Activated B cell treated with CpG ODN at 0.5 μM for 24 hours (primary cell): ENCODE measurements at regions not wholly inside any gene's neighbourhood (a gene's known extent, or its start where the extent isn't known, plus 50 kb on each side); places are given as distances from the start of the nearest gene placed in this dataset.

Experiments used
- ATAC-seq: fragments of 200-7000 bp; cut with Tn5 transposase; one replicate; pipeline ENCODE4 v1.10.0; 2021; ENCODE audit warnings: low read depth, mild to moderate bottlenecking, moderate library complexity
- CTCF ChIA-PET: fragments of 350-600 bp; sonication (Branson Sonifier 250); formaldehyde crosslinking; loops from one replicate; lab custom pipeline; 2021; ENCODE audit warnings: antibody characterized with exemption; lab: Charles Lee
- POLR2A ChIA-PET: fragments of 350-600 bp; sonication (Branson Sonifier 250); formaldehyde crosslinking; loops from one replicate; lab custom pipeline; 2021; ENCODE audit warnings: antibody characterized with exemption; lab: Charles Lee
- DNase-seq: peaks from one replicate; pipeline ENCODE4 v3.0.0; 2022
- H3K27ac Mint-ChIP-seq: one replicate; pipeline ENCODE4 v1.8.0; 2020; ENCODE audit warnings: mixed read lengths
- H3K27me3 Mint-ChIP-seq: one replicate; pipeline ENCODE4 v1.8.0; 2021; ENCODE audit warnings: mixed read lengths
- H3K36me3 Mint-ChIP-seq: one replicate; pipeline ENCODE4 v1.8.0; 2021; ENCODE audit warnings: low read depth, mixed read lengths
- H3K4me1 Mint-ChIP-seq: one replicate; pipeline ENCODE4 v1.8.0; 2021; ENCODE audit warnings: mixed read lengths
- H3K4me3 Mint-ChIP-seq: one replicate; pipeline ENCODE4 v1.8.0; 2020; ENCODE audit warnings: mild to moderate bottlenecking, mixed read lengths
- H3K9me3 Mint-ChIP-seq: one replicate; pipeline ENCODE4 v1.8.0; 2020; ENCODE audit warnings: mixed read lengths
- CTCF ChIP-seq: fragments of 200-600 bp; IDR thresholded peaks from one replicate; pipeline ENCODE4 v1.8.0; 2022; ENCODE audit warnings: antibody characterized with exemption, mild to moderate bottlenecking
- intact Hi-C: fragments of 100-400 bp; cut with micrococcal nuclease; formaldehyde crosslinking; loops from one replicate; pipeline ENCODE4 v1.15.1; 2024

- no peaks in the 10 kb centered on the region for H3K4me1 Mint-ChIP-seq
- POLR2A ChIA-PET, result no interaction called here
- intact Hi-C loops, result no loop called here
- H3K27ac Mint-ChIP-seq, result no peak overlapping the region
- no peaks in the 10 kb centered on the region for H3K9me3 Mint-ChIP-seq
- ATAC-seq, result no peak
- H3K27me3 Mint-ChIP-seq, result no peaks in the 10 kb centered on the region
- no peak for DNase-seq
- CTCF ChIA-PET, result no interaction called here
- TF ChIP-seq CTCF, result no peak
- H3K36me3 Mint-ChIP-seq, result no peaks in the 10 kb centered on the region
- no peak overlapping the region for H3K4me3 Mint-ChIP-seq
Measured at GRCh38 chr4:119733431-119733830, 104.8 kb upstream of the PDE5A start.

DNA sequence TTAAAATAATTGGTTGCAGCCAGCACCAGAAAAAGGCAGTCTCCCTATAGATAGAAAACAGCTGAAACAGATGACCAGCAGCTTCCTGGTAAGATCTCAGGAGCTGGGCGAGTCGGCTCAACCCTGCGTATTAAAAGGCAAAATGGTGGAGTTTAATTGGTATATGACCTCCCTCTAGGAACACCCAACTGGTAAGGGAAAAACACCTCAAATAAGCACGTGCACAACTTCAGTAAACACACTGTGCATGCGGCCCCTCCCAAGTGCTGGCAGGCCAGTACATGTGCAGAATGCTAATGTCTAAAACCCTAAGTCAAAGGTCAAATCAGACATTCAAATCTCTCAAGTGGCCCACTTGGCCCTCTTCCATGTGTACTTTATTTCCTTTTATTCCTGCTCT, 103.2 kb upstream of the PDE5A start:
- Mint-ChIP-seq H3K4me3 (no peak overlapping the region), H3K4me1 (no peaks in the 10 kb centered on the region), H3K27ac (no peak overlapping the region), H3K27me3 (no peaks in the 10 kb centered on the region), H3K9me3 (no peaks in the 10 kb centered on the region), H3K36me3 (no peaks in the 10 kb centered on the region)
- TF ChIP-seq CTCF, result no peak
- intact Hi-C loops, result no loop called here
- POLR2A ChIA-PET, result no interaction called here
- CTCF ChIA-PET, result no interaction called here
- DNase-seq, result no peak
- no peak for ATAC-seq

DNA sequence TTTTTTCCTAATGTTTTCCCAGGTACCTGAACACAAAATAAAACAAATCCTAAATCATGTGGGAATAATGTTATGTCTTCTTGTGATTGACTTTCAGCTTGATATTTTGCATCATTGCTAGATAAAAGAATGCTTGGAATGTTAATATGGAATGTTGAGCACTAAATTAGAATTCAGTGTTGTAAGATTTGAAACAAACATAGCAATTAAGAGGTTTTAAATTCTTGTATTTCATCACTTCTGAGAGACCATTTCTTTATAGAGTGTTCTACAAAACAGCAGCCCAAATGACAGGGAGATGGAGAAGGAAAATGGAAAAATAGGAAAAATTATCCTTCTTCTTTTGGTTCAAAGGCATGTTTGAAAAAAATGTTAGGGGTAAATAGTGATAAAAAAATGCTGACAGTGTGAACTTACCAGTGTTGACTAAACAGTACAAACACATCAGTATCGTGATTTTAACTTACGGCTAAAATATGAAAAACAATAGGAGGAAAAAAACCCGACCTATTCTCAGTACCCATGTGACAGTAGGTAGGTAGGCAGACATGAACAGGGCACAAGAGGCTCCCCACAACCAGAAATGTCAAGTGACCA, 102.6 kb upstream of the PDE5A start:
- H3K36me3 Mint-ChIP-seq, result no peaks in the 10 kb centered on the region
- intact Hi-C loops, result no loop called here
- ChIA-PET POLR2A (interaction anchor here (0.6 kb wide), 1 partner anchor 561 kb away, joined by 3 read pairs; no protein-coding TSS in a partner anchor), CTCF (no interaction called here)
- no peak for DNase-seq
- no peak for TF ChIP-seq CTCF
- ATAC-seq, result no peak
- no peak overlapping the region for H3K27ac Mint-ChIP-seq
- H3K9me3 Mint-ChIP-seq, result no peaks in the 10 kb centered on the region
- no peaks in the 10 kb centered on the region for H3K27me3 Mint-ChIP-seq
- no peak overlapping the region for H3K4me3 Mint-ChIP-seq
- no peaks in the 10 kb centered on the region for H3K4me1 Mint-ChIP-seq

GRCh38 chr4:119730671-119730950, 102.0 kb upstream of the PDE5A start:
- ChIA-PET POLR2A (interaction anchor here (0.6 kb wide), 1 partner anchor 560 kb away, joined by 3 read pairs; no protein-coding TSS in a partner anchor), CTCF (no interaction called here)
- intact Hi-C loops, result no loop called here
- no peaks in the 10 kb centered on the region for H3K4me1 Mint-ChIP-seq
- H3K4me3 Mint-ChIP-seq, result no peak overlapping the region
- no peak for TF ChIP-seq CTCF
- no peaks in the 10 kb centered on the region for H3K27me3 Mint-ChIP-seq
- ATAC-seq, result no peak
- no peak overlapping the region for H3K27ac Mint-ChIP-seq
- H3K36me3 Mint-ChIP-seq, result no peaks in the 10 kb centered on the region
- no peak for DNase-seq
- H3K9me3 Mint-ChIP-seq, result no peaks in the 10 kb centered on the region

- no peaks in the 10 kb centered on the region for H3K36me3 Mint-ChIP-seq
- no peak for TF ChIP-seq CTCF
- H3K4me3 Mint-ChIP-seq, result no peak overlapping the region
- ATAC-seq, result no peak
- H3K27me3 Mint-ChIP-seq, result no peaks in the 10 kb centered on the region
- no peaks in the 10 kb centered on the region for H3K4me1 Mint-ChIP-seq
- DNase-seq, result no peak
- no peaks in the 10 kb centered on the region for H3K9me3 Mint-ChIP-seq
- POLR2A ChIA-PET, result no interaction called here
- H3K27ac Mint-ChIP-seq, result no peak overlapping the region
- intact Hi-C loops, result no loop called here
- CTCF ChIA-PET, result no interaction called here
Measured at GRCh38 chr4:119729835-119730670, 101.4 kb upstream of the PDE5A start.
